Retinal pigment epithelial cell (primary cell): ENCODE measurements at regions not wholly inside any gene's neighbourhood (a gene's known extent, or its start where the extent isn't known, plus 50 kb on each side); places are given as distances from the start of the nearest gene placed in this dataset.
"Not testable (repeated sequence)": the region's sequence is repeated elsewhere in the genome, so short reads cannot be mapped to it uniquely, and the experiment has no call there.

Experiments
- DNase-seq: peaks from one replicate; pipeline ENCODE4 v3.0.0-alpha.2; 2010; ENCODE audit warnings: low read depth
- H3K4me3 ChIP-seq: 2 replicates; pipeline ENCODE4 v1.5.1; 2011; ENCODE audit warnings: mild to moderate bottlenecking, low read length, control low read depth, moderate library complexity
- CTCF ChIP-seq: conservative IDR thresholded peaks from 2 replicates; pipeline ENCODE4 v1.5.1; 2011; ENCODE audit warnings: low read depth, low read length, control low read depth, inconsistent platforms

GRCh38 chr7:149565096-149565382 lies 67.4 kb upstream of the ZNF746 start:
- DNase-seq, result no peak
- no peak for TF ChIP-seq CTCF
- H3K4me3 ChIP-seq, result no peak overlapping the region

GRCh38 chr7:149564340-149565095 lies 66.9 kb upstream of the ZNF746 start:
- H3K4me3 ChIP-seq, result no peak overlapping the region
- DNase-seq, result no peak
- no peak for TF ChIP-seq CTCF

- no peak overlapping the region for H3K4me3 ChIP-seq
- peak; percentile 12 for DNase-seq
- no peak for TF ChIP-seq CTCF
Measured at GRCh38 chr7:149562602-149563001, 65.0 kb upstream of the ZNF746 start.

GRCh38 chr7:149561072-149561471 lies 63.5 kb upstream of the ZNF746 start:
- TF ChIP-seq CTCF, result no peak
- H3K4me3 ChIP-seq, result no peak overlapping the region
- no peak for DNase-seq

- H3K4me3 ChIP-seq, result no peak overlapping the region
- no peak for TF ChIP-seq CTCF
- no peak for DNase-seq
Measured at GRCh38 chr7:149559711-149560110, 62.1 kb upstream of the ZNF746 start.

GRCh38 chr7:149558149-149558861 lies 60.7 kb upstream of the ZNF746 start:
- no peak for TF ChIP-seq CTCF
- H3K4me3 ChIP-seq, result no peak overlapping the region
- DNase-seq, result no peak

- not testable (repeated sequence) for H3K4me3 ChIP-seq, DNase-seq
Measured at GRCh38 chr7:149556525-149556924, 58.9 kb upstream of the ZNF746 start.

- not testable (repeated sequence) for H3K4me3 ChIP-seq, DNase-seq
Measured at GRCh38 chr7:149554821-149555220, 57.2 kb upstream of the ZNF746 start.

GRCh38 chr7:149553991-149554390 lies 56.4 kb upstream of the ZNF746 start:
- DNase-seq, H3K4me3 ChIP-seq: not testable (repeated sequence)
